Sigmoid colon (tissue), 6 donors: ENCODE measurements at regions not wholly inside any gene's neighbourhood (a gene's known extent, or its start where the extent isn't known, plus 50 kb on each side); places are given as distances from the start of the nearest gene placed in this dataset.

Experiments
- DNase-seq: peaks from one replicate; pipeline ENCODE4 v3.0.0-alpha.2; 2019
- H3K27ac ChIP-seq, 4 donors: fragments of 200-600 bp; sonication (generic); one replicate each; pipeline ENCODE4 v1.5.1; 2016 to 2019; ENCODE audit warnings: mild to moderate bottlenecking in 1 of 4
- H3K27me3 ChIP-seq, 3 donors: fragments of 200-600 bp; sonication (generic); one replicate each; pipeline ENCODE4 v1.5.1; 2019; ENCODE audit warnings: mild to moderate bottlenecking in 1 of 3
- H3K36me3 ChIP-seq, 4 donors: fragments of 200-600 bp; sonication (generic); one replicate each; pipeline ENCODE4 v1.5.1; 2016 to 2019
- H3K4me1 ChIP-seq, 4 donors: fragments of 200-600 bp; sonication (generic); one replicate each; pipeline ENCODE4 v1.5.1; 2017 to 2019
- H3K4me3 ChIP-seq, 4 donors: fragments of 200-600 bp; sonication (generic); one replicate each; pipeline ENCODE4 v1.5.1; 2017 to 2019; ENCODE audit warnings: mild to moderate bottlenecking in 2 of 4, moderate library complexity in 1 of 4
- H3K9me3 ChIP-seq, 4 donors: fragments of 200-600 bp in 3 of 4; sonication (generic) in 3 of 4; one replicate each; pipeline versions ENCODE4 v1.5.1 to v1.6.1; 2013 to 2019
- CTCF ChIP-seq, 4 experiments: fragments of 450-650 bp in 3 of 4; fragments of 200-600 bp in 1 of 4; IDR thresholded peaks; one replicate each; pipeline ENCODE4 v1.5.1; 2016 to 2019; ENCODE audit warnings: antibody characterized with exemption in 4 of 4, mild to moderate bottlenecking in 3 of 4, moderate library complexity in 2 of 4
- EP300 ChIP-seq, 4 donors: sonication (generic); formaldehyde crosslinking; IDR thresholded peaks; one replicate each; pipeline ENCODE4 v1.6.1; 2017; ENCODE audit warnings: antibody characterized with exemption in 4 of 4
- POLR2A ChIP-seq, 2 donors: fragments of 450-650 bp; IDR thresholded peaks; one replicate each; pipeline ENCODE4 v1.6.1; 2016; ENCODE audit warnings: antibody characterized with exemption in 2 of 2, mild to moderate bottlenecking in 2 of 2, moderate library complexity in 2 of 2
- POLR2AphosphoS5 ChIP-seq, 4 donors: sonication (generic); formaldehyde crosslinking; IDR thresholded peaks; one replicate each; pipeline ENCODE4 v1.6.1; 2017; ENCODE audit warnings: antibody characterized with exemption in 4 of 4
- WGBS, 2 donors: extraction: QIAGEN DNeasy Blood & Tissue Kit; methylation state at CpG; one replicate each; pipeline ENCODE4 v1.1.7; 2013; 5-methylcytosine and 5-hydroxymethylcytosine counted together
- intact Hi-C: fragments of 100-400 bp; cut with DNase I; formaldehyde crosslinking; loops from one replicate; pipeline ENCODE4 v1.15.1; 2023
- donor health status: healthy with polysubstance abuse.
- donor health status: healthy.

- Histone ChIP-seq H3K4me1 (peaks cover 0 to 5% (median 0%) of the 10 kb centered on the region in 4 donors), H3K27ac (no peak overlapping the region), H3K27me3 (peaks cover 0 to 6% (median 0%) of the 10 kb centered on the region in 3 donors), H3K36me3 (no peaks in the 10 kb centered on the region), H3K9me3 (no peaks in the 10 kb centered on the region), H3K4me3 (no peak overlapping the region)
- intact Hi-C loops: no loop called here
- no peak for DNase-seq
- 31 to 40% methylated on average over 6 of the region's 6 CpGs for WGBS, 2 donors
- TF ChIP-seq CTCF (IDR thresholded peaks at IDR 0.05) (no peak), POLR2AphosphoS5 (IDR thresholded peaks at IDR 0.05) (no peak), POLR2A (IDR thresholded peaks at IDR 0.05) (no peak), EP300 (IDR thresholded peaks at IDR 0.05) (no peak)
Measured at GRCh38 chr7:142463401-142463850, 205.6 kb upstream of the PRSS58 start.

GRCh38 chr7:142461437-142461836, 203.6 kb upstream of the PRSS58 start:
- no peaks in the 10 kb centered on the region for H3K36me3 ChIP-seq
- H3K4me3 ChIP-seq: no peak overlapping the region
- 81 to 88% methylated on average over 2 of the region's 2 CpGs for WGBS, 2 donors
- no peak overlapping the region for H3K27ac ChIP-seq
- intact Hi-C loops: no loop called here
- TF ChIP-seq POLR2AphosphoS5 (IDR thresholded peaks at IDR 0.05) (no peak), POLR2A (IDR thresholded peaks at IDR 0.05) (no peak), CTCF (IDR thresholded peaks at IDR 0.05) (no peak), EP300 (IDR thresholded peaks at IDR 0.05) (no peak)
- H3K4me1 ChIP-seq: peaks cover 0 to 5% (median 0%) of the 10 kb centered on the region in 4 donors
- H3K9me3 ChIP-seq: no peaks in the 10 kb centered on the region
- DNase-seq: no peak
- H3K27me3 ChIP-seq: peaks cover 0 to 6% (median 0%) of the 10 kb centered on the region in 3 donors

GRCh38 chr7:142460402-142461117, 202.7 kb upstream of the PRSS58 start:
- H3K4me1 ChIP-seq: peaks cover 0 to 5% (median 0%) of the 10 kb centered on the region in 4 donors
- no peak overlapping the region for H3K4me3 ChIP-seq
- no peak overlapping the region for H3K27ac ChIP-seq
- H3K9me3 ChIP-seq: no peaks in the 10 kb centered on the region
- intact Hi-C loops: no loop called here
- no peak for TF ChIP-seq POLR2A (IDR thresholded peaks at IDR 0.05)
- H3K36me3 ChIP-seq: no peaks in the 10 kb centered on the region
- 81 to 82% methylated on average over 7 of the region's 7 CpGs for WGBS, 2 donors
- DNase-seq: no peak
- H3K27me3 ChIP-seq: peaks cover 0 to 6% (median 0%) of the 10 kb centered on the region in 3 donors

GRCh38 chr7:142459551-142459963, 201.7 kb upstream of the PRSS58 start:
- intact Hi-C loops: no loop called here
- H3K4me3 ChIP-seq: no peak overlapping the region
- TF ChIP-seq EP300 (IDR thresholded peaks at IDR 0.05) (no peak), CTCF (IDR thresholded peaks at IDR 0.05) (peak in 3 of 4 experiments; percentile 16 to 59 (median 41)), POLR2AphosphoS5 (IDR thresholded peaks at IDR 0.05) (no peak)
- H3K9me3 ChIP-seq: no peaks in the 10 kb centered on the region
- 3 to 4% methylated on average over 5 of the region's 5 CpGs for WGBS, 2 donors
- peaks cover 0 to 5% (median 0%) of the 10 kb centered on the region in 4 donors for H3K4me1 ChIP-seq
- H3K27me3 ChIP-seq: peaks cover 0 to 6% (median 0%) of the 10 kb centered on the region in 3 donors
- no peaks in the 10 kb centered on the region for H3K36me3 ChIP-seq
- no peak overlapping the region for H3K27ac ChIP-seq
- no peak for DNase-seq

- H3K27me3 ChIP-seq: peaks cover 0 to 6% (median 0%) of the 10 kb centered on the region in 3 donors
- H3K36me3 ChIP-seq: no peaks in the 10 kb centered on the region
- H3K4me3 ChIP-seq: no peak overlapping the region
- 92 to 93% methylated on average over 2 of the region's 2 CpGs for WGBS, 2 donors
- TF ChIP-seq POLR2AphosphoS5 (IDR thresholded peaks at IDR 0.05) (no peak), POLR2A (IDR thresholded peaks at IDR 0.05) (no peak), EP300 (IDR thresholded peaks at IDR 0.05) (no peak), CTCF (IDR thresholded peaks at IDR 0.05) (no peak)
- peaks cover 0 to 5% (median 0%) of the 10 kb centered on the region in 4 donors for H3K4me1 ChIP-seq
- H3K9me3 ChIP-seq: no peaks in the 10 kb centered on the region
- intact Hi-C loops: no loop called here
- no peak for DNase-seq
- no peak overlapping the region for H3K27ac ChIP-seq
Measured at GRCh38 chr7:142457146-142457703, 199.4 kb upstream of the PRSS58 start.
